GM19467 (cell line): ENCODE measurements at regions not wholly inside any gene's neighbourhood (a gene's known extent, or its start where the extent isn't known, plus 50 kb on each side); places are given as distances from the start of the nearest gene placed in this dataset.

Experiments used
- ATAC-seq: cut with Tn5 transposase; IDR thresholded peaks from one replicate; pipeline ENCODE4 v1.9.1; 2021; ENCODE audit warnings: mild to moderate bottlenecking, moderate library complexity; ENCODE audit not compliant: unreplicated experiment

GRCh38 chr4:187218705-187219245 lies 495.1 kb upstream of the FAT1 start:
- ATAC-seq: no peak

- no peak for ATAC-seq
Measured at GRCh38 chr4:187224560-187224959, 500.9 kb upstream of the FAT1 start.

- no peak for ATAC-seq
Measured at GRCh38 chr4:187227907-187228704, 504.4 kb upstream of the FAT1 start.

- no peak for ATAC-seq
Measured at GRCh38 chr4:187232196-187232595, 508.5 kb upstream of the FAT1 start.

- no peak for ATAC-seq
Measured at GRCh38 chr4:187232796-187233195, 509.1 kb upstream of the FAT1 start.

GRCh38 chr4:187235456-187236170 lies 512.0 kb upstream of the FAT1 start:
- no peak for ATAC-seq

GRCh38 chr4:187236209-187236890 lies 512.7 kb upstream of the FAT1 start:
- no peak for ATAC-seq

GRCh38 chr4:187238646-187239045 lies 515.0 kb upstream of the FAT1 start:
- no peak for ATAC-seq

GRCh38 chr4:187251896-187252295 lies 528.2 kb upstream of the FAT1 start:
- ATAC-seq: no peak

GRCh38 chr4:187256897-187257296 lies 533.2 kb upstream of the FAT1 start:
- no peak for ATAC-seq

- no peak for ATAC-seq
Measured at GRCh38 chr4:187258651-187259401, 535.2 kb upstream of the FAT1 start.

- ATAC-seq: no peak
Measured at GRCh38 chr4:187268940-187269339, 545.3 kb upstream of the FAT1 start.

- no peak for ATAC-seq
Measured at GRCh38 chr4:187270154-187270553, 546.5 kb upstream of the FAT1 start.

- ATAC-seq: no peak
Measured at GRCh38 chr4:187271848-187272247, 548.2 kb upstream of the FAT1 start.

- no peak for ATAC-seq
Measured at GRCh38 chr4:187274153-187274552, 550.5 kb upstream of the FAT1 start.

- ATAC-seq: no peak
Measured at GRCh38 chr4:187276736-187277408, 553.2 kb upstream of the FAT1 start.

- no peak for ATAC-seq
Measured at GRCh38 chr4:187283201-187283955, 559.7 kb upstream of the FAT1 start.

- no peak for ATAC-seq
Measured at GRCh38 chr4:187286525-187286924, 562.9 kb upstream of the FAT1 start.

- no peak for ATAC-seq
Measured at GRCh38 chr4:187289371-187289770, 565.7 kb upstream of the FAT1 start.

GRCh38 chr4:187294861-187295260 lies 571.2 kb upstream of the FAT1 start:
- ATAC-seq: no peak
